ENCODE measurements at regions not wholly inside any gene's neighbourhood (a gene's known extent, or its start where the extent isn't known, plus 50 kb on each side); places are given as distances from the start of the nearest gene placed in this dataset.

GRCh38 chr16:9362050-9362449 lies 270.6 kb downstream of the HAPSTR1 start:
- no peaks in the 10 kb centered on the region for H3K27me3 ChIP-seq (ENCODE audit: insufficient read depth, low read length)
- no peak overlapping the region for H3K27ac ChIP-seq (ENCODE audit: low read depth, low read length)
- H3K9me3 ChIP-seq (ENCODE audit: insufficient read depth, low read depth, low read length) = peaks cover 9% of the 10 kb centered on the region
- 93% methylated on average over 8 of the region's 8 CpGs for WGBS
- H3K9ac ChIP-seq (ENCODE audit: low read depth, low read length) = no peak overlapping the region
- no peaks in the 10 kb centered on the region for H3K36me3 ChIP-seq (ENCODE audit: insufficient read depth, low read length)
- no peak overlapping the region for H3K4me3 ChIP-seq (ENCODE audit: low read length)
- no peaks in the 10 kb centered on the region for H3K4me1 ChIP-seq (ENCODE audit: insufficient read depth, low read length)

DNA sequence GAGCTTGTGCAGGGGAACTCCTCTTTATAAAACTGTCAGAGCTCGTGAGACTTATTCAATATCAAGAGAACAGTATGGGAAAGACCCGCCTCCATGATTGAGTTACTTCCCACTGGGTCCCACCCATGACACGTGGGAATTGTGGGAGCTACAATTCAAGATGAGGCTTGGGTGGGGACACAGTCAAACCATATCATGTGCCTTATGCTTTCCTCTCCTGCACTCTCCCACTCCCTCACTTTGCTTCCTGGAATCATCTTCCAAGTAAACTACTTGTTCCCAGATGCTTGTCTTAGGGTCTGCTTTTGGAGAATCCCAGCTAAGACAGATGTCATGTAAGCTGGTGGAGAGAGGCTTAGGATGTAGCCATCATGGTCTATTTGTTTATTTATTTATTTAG lies 271.2 kb downstream of the HAPSTR1 start:
- Histone ChIP-seq H3K27me3 (ENCODE audit: insufficient read depth, low read length) (no peaks in the 10 kb centered on the region), H3K36me3 (ENCODE audit: insufficient read depth, low read length) (no peaks in the 10 kb centered on the region), H3K27ac (ENCODE audit: low read depth, low read length) (no peak overlapping the region), H3K9me3 (ENCODE audit: insufficient read depth, low read depth, low read length) (peaks cover 3% of the 10 kb centered on the region), H3K4me1 (ENCODE audit: insufficient read depth, low read length) (no peaks in the 10 kb centered on the region), H3K9ac (ENCODE audit: low read depth, low read length) (no peak overlapping the region), H3K4me3 (ENCODE audit: low read length) (no peak overlapping the region)
- 96% methylated on average over 3 of the region's 3 CpGs for WGBS

- H3K27ac ChIP-seq (ENCODE audit: low read depth, low read length) = no peak overlapping the region
- H3K27me3 ChIP-seq (ENCODE audit: insufficient read depth, low read length) = no peaks in the 10 kb centered on the region
- no peaks in the 10 kb centered on the region for H3K36me3 ChIP-seq (ENCODE audit: insufficient read depth, low read length)
- H3K4me3 ChIP-seq (ENCODE audit: low read length) = no peak overlapping the region
- H3K4me1 ChIP-seq (ENCODE audit: insufficient read depth, low read length) = no peaks in the 10 kb centered on the region
- no peak overlapping the region for H3K9ac ChIP-seq (ENCODE audit: low read depth, low read length)
- H3K9me3 ChIP-seq (ENCODE audit: insufficient read depth, low read depth, low read length) = no peaks in the 10 kb centered on the region
- WGBS = 95% methylated on average over 10 of the region's 10 CpGs
Measured at GRCh38 chr16:9363520-9363919, 272.1 kb downstream of the HAPSTR1 start.

GRCh38 chr16:9364721-9365369 lies 273.4 kb downstream of the HAPSTR1 start:
- Histone ChIP-seq H3K9ac (ENCODE audit: low read depth, low read length) (no peak overlapping the region), H3K4me3 (ENCODE audit: low read length) (no peak overlapping the region), H3K4me1 (ENCODE audit: insufficient read depth, low read length) (peaks cover 3% of the 10 kb centered on the region), H3K27ac (ENCODE audit: low read depth, low read length) (no peak overlapping the region), H3K27me3 (ENCODE audit: insufficient read depth, low read length) (no peaks in the 10 kb centered on the region), H3K9me3 (ENCODE audit: insufficient read depth, low read depth, low read length) (no peaks in the 10 kb centered on the region), H3K36me3 (ENCODE audit: insufficient read depth, low read length) (no peaks in the 10 kb centered on the region)
- 87% methylated on average over 2 of the region's 2 CpGs for WGBS

- 89% methylated on average over 1 of the region's 1 CpG for WGBS
- no peaks in the 10 kb centered on the region for H3K27me3 ChIP-seq (ENCODE audit: insufficient read depth, low read length)
- no peak overlapping the region for H3K4me3 ChIP-seq (ENCODE audit: low read length)
- H3K9me3 ChIP-seq (ENCODE audit: insufficient read depth, low read depth, low read length) = no peaks in the 10 kb centered on the region
- H3K27ac ChIP-seq (ENCODE audit: low read depth, low read length) = no peak overlapping the region
- H3K9ac ChIP-seq (ENCODE audit: low read depth, low read length) = no peak overlapping the region
- H3K4me1 ChIP-seq (ENCODE audit: insufficient read depth, low read length) = peaks cover 4% of the 10 kb centered on the region
- no peaks in the 10 kb centered on the region for H3K36me3 ChIP-seq (ENCODE audit: insufficient read depth, low read length)
Measured at GRCh38 chr16:9365370-9365728, 273.9 kb downstream of the HAPSTR1 start.

- no peaks in the 10 kb centered on the region for H3K9me3 ChIP-seq (ENCODE audit: insufficient read depth, low read depth, low read length)
- H3K9ac ChIP-seq (ENCODE audit: low read depth, low read length) = no peak overlapping the region
- H3K4me1 ChIP-seq (ENCODE audit: insufficient read depth, low read length) = peaks cover 4% of the 10 kb centered on the region
- no peaks in the 10 kb centered on the region for H3K36me3 ChIP-seq (ENCODE audit: insufficient read depth, low read length)
- H3K27ac ChIP-seq (ENCODE audit: low read depth, low read length) = no peak overlapping the region
- 86% methylated on average over 8 of the region's 8 CpGs for WGBS
- no peak overlapping the region for H3K4me3 ChIP-seq (ENCODE audit: low read length)
- no peaks in the 10 kb centered on the region for H3K27me3 ChIP-seq (ENCODE audit: insufficient read depth, low read length)
Measured at GRCh38 chr16:9366048-9366969, 274.9 kb downstream of the HAPSTR1 start.

DNA sequence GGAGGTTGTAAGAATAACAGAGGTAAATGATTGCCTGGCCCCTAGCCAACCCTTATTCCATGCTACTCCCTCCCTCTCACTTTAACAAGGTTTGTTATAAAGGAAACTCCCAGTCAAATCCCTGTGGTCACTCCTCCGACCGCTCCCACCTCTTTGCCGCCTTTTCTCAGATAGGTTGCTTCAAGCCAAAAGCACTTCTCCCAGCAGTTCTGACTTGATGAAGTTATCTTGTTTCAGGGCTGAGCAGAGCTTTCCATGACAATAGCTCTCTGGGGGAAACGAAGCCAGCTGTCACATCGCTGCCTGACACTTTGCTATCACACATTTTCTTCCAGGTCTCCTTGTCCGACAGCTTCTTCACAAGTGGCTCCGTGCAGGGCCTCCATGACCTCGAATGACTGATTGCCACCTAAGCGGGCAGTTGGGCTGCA lies 278.6 kb downstream of the HAPSTR1 start:
- WGBS = 43% methylated on average over 9 of the region's 9 CpGs

GRCh38 chr16:9371713-9372448 lies 280.4 kb downstream of the HAPSTR1 start:
- Histone ChIP-seq H3K27me3 (ENCODE audit: insufficient read depth, low read length) (no peaks in the 10 kb centered on the region), H3K27ac (ENCODE audit: low read depth, low read length) (no peak overlapping the region), H3K4me1 (ENCODE audit: insufficient read depth, low read length) (peaks cover 11% of the 10 kb centered on the region), H3K9me3 (ENCODE audit: insufficient read depth, low read depth, low read length) (no peaks in the 10 kb centered on the region), H3K4me3 (ENCODE audit: low read length) (no peak overlapping the region), H3K9ac (ENCODE audit: low read depth, low read length) (no peak overlapping the region), H3K36me3 (ENCODE audit: insufficient read depth, low read length) (no peaks in the 10 kb centered on the region)
- WGBS = 97% methylated on average over 8 of the region's 8 CpGs

More for the DNA sequence above, 278.6 kb downstream of the HAPSTR1 start:
- H3K4me1 ChIP-seq (ENCODE audit: insufficient read depth, low read length) = peaks cover 11% of the 10 kb centered on the region
- no peak overlapping the region for H3K9ac ChIP-seq (ENCODE audit: low read depth, low read length)
- H3K36me3 ChIP-seq (ENCODE audit: insufficient read depth, low read length) = no peaks in the 10 kb centered on the region
- no peaks in the 10 kb centered on the region for H3K27me3 ChIP-seq (ENCODE audit: insufficient read depth, low read length)
- H3K4me3 ChIP-seq (ENCODE audit: low read length) = no peak overlapping the region
- no peak overlapping the region for H3K27ac ChIP-seq (ENCODE audit: low read depth, low read length)
- H3K9me3 ChIP-seq (ENCODE audit: insufficient read depth, low read depth, low read length) = no peaks in the 10 kb centered on the region

DNA sequence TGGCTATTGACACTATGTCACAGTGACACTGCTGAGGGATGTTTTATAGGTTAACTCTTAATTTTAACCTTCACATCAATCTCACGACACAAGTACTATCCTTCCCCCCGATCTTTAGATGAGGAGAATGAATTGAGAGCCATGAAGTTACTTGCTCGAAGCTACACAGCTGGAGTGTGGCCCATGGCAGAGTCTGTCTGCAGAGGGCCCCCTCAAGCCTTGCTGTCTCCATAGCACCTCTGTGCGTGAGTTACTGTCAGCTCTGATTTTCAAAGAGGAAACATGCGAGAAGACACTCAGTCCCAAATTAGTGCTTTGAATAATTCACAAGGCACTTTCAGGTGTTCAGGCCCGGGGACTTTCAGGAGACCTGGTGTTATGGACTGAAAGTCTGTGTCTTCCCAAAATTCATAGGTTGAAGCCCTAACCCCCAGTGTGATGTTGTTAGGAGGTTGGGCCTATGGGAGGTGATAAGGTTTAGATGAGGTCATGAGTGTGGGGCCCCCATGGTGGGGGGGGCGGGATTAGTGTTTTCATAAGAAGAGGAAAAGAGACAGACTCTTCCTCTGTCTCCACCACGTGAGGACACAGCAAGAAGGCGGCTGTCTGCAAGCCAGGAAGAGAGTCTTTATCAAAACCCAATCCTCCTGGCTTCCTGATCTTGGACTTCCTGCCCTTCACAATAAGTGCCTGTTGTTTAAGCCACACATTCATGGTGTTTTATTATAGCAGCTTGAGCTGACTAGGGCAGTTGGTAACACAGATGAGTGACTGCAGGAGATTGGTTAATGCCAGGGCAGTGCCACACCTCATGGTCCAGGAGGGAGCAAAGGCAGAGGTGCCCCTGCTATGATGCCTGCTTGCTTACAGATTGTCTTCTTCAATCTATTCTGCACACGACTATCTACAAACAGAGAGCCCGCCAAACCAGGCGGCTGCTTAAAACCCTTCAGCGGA lies 281.8 kb downstream of the HAPSTR1 start:
- 64% methylated on average over 12 of the region's 13 CpGs for WGBS
- Histone ChIP-seq H3K27ac (ENCODE audit: low read depth, low read length) (no peak overlapping the region), H3K36me3 (ENCODE audit: insufficient read depth, low read length) (no peaks in the 10 kb centered on the region), H3K4me1 (ENCODE audit: insufficient read depth, low read length) (peaks cover 11% of the 10 kb centered on the region), H3K9me3 (ENCODE audit: insufficient read depth, low read depth, low read length) (no peaks in the 10 kb centered on the region), H3K9ac (ENCODE audit: low read depth, low read length) (no peak overlapping the region), H3K27me3 (ENCODE audit: insufficient read depth, low read length) (no peaks in the 10 kb centered on the region), H3K4me3 (ENCODE audit: low read length) (no peak overlapping the region)

- no peaks in the 10 kb centered on the region for H3K36me3 ChIP-seq (ENCODE audit: insufficient read depth, low read length)
- H3K9ac ChIP-seq (ENCODE audit: low read depth, low read length) = no peak overlapping the region
- no peaks in the 10 kb centered on the region for H3K27me3 ChIP-seq (ENCODE audit: insufficient read depth, low read length)
- H3K4me3 ChIP-seq (ENCODE audit: low read length) = no peak overlapping the region
- no peaks in the 10 kb centered on the region for H3K9me3 ChIP-seq (ENCODE audit: insufficient read depth, low read depth, low read length)
- WGBS = 87% methylated on average over 7 of the region's 7 CpGs
- H3K4me1 ChIP-seq (ENCODE audit: insufficient read depth, low read length) = peaks cover 11% of the 10 kb centered on the region
- no peak overlapping the region for H3K27ac ChIP-seq (ENCODE audit: low read depth, low read length)
Measured at GRCh38 chr16:9374061-9374460, 282.6 kb downstream of the HAPSTR1 start.

All from HUES64 (cell line).